HG02623 (cell line): ENCODE measurements at regions not wholly inside any gene's neighbourhood (a gene's known extent, or its start where the extent isn't known, plus 50 kb on each side); places are given as distances from the start of the nearest gene placed in this dataset.

Experiments used
- ATAC-seq: cut with Tn5 transposase; IDR thresholded peaks from one replicate; pipeline ENCODE4 v1.9.1; 2021; ENCODE audit warnings: moderate library complexity; ENCODE audit not compliant: unreplicated experiment

DNA sequence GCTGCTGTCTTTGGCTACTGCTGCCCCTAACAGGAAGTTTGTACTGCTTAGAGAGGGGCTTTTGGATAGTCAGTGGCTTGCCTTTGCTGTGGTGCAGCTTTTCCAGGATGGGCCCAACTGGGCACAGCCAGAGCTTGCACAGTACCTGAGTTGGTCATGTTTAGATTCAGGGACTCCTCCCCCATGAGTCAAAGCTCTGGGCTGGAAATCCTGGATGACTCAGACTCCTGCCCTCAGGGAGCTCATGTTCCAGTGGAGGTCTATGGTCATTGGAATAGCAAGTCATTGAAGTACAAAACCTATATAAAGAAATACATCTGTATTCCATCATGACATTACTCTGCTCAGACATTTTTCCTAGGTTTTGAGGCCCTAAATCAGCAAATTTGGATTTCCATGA lies 66.7 kb upstream of the PJA1 start:
- ATAC-seq: no peak

DNA sequence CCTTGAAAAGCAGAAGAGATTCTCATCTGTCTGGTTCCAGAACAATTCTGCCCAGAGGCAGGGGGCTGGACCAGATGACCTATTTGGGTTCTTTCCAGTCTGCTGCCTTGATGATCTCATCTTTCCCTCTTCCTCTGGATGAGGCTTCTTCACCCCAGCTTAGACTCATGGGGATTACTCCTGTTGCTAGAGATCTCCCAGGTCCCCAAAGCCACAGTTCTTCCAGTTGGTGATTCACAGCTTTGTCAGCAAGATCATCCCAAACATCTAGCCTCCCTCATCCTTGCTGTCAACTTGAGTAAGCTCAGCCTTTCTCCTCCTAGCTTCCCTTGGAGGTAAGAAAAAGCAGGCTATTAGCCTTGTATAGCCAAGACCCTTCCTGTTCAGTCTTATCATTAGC lies 64.2 kb upstream of the PJA1 start:
- no peak for ATAC-seq

DNA sequence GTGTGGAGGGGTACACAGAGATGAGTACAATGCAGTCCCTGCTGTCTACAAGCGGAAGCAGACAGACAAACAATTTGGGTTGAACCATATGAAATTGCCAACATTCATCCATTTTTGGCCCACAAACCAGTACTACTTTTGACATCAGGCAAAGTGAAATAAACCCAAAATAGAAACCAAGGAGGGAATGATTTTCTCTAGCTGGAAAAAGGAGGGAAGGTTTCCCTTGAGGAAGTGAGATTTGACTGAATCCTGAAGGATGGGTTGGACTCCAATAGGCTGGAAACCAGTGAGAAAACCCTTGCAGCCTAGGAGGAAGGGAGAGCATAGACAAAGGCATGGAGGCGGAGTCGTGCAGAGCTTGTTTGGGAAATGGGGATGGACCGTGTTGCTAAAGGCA lies 63.5 kb upstream of the PJA1 start:
- ATAC-seq: no peak

- no peak for ATAC-seq
Measured at GRCh38 chrX:69226459-69227158, 61.4 kb upstream of the PJA1 start.

DNA sequence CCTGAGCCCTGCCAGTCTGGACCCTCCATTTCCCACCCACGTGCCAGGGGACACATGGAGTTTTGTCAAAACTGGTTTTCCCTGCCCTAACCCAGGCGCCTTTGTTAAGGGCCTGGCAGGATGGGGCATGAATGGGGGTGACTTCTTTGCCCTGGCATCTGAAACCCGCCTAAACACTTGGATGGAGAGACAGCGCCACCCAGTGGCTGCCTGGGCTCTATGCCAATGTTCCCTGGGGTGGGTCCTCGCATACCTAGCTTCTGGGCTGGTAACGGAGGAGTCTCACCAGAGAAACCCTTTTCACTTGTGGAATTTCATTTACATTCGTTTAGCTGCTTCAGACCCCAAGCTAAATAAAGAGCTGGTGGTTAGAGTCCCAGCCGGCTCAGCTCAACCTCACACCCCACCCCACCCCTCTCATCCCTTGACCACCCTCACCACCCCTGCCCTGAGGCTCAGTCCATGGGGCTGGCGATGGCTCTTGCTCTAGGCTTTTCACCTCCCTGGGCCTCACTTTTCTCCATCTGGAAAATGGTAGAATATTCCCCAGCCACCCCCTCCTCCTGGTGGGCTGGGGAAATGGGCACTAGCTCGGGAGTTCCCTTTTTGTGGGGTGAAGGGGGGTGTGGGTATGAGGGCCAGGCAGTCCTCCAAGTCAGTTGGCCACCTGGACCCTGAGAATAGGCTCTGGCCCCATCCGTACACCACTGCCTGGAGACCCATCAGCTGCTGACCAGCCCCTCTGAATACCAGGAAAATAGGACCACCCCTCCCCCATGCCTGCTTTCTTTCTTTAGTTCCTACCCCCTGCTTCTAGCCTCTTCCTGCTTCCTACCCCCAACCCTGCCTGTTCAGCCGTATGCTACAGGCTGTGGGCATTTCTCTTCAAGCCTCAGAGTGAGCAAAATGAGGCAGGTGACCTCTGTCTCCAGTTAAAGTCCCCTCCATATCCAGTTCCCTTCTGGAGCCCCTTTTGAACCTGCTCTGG lies 57.1 kb upstream of the PJA1 start:
- peak; percentile 82 for ATAC-seq

- no peak for ATAC-seq
Measured at GRCh38 chrX:69221239-69222102, 56.2 kb upstream of the PJA1 start.

- ATAC-seq: no peak
Measured at GRCh38 chrX:69218407-69218997, 53.2 kb upstream of the PJA1 start.

DNA sequence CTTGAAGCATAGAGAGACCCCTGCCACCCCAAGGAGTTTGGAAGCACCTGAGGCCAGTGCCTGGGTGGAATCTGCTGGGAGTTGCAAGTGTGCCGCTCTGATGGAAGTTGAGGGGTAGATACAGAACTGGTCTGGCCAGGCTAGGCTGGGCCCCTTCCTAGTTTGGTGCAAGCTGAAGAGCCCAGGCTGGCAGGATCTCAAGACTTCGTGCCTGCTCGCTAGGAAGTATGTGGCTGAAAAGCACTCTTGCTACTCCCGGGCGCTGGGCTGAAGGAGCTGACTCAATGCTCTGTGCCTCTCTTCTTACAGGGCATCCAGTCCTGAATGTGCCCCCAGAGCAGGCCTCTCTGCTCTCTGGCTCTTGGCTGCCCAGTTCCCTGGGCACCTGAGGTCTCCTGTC lies 51.7 kb upstream of the PJA1 start:
- no peak for ATAC-seq

DNA sequence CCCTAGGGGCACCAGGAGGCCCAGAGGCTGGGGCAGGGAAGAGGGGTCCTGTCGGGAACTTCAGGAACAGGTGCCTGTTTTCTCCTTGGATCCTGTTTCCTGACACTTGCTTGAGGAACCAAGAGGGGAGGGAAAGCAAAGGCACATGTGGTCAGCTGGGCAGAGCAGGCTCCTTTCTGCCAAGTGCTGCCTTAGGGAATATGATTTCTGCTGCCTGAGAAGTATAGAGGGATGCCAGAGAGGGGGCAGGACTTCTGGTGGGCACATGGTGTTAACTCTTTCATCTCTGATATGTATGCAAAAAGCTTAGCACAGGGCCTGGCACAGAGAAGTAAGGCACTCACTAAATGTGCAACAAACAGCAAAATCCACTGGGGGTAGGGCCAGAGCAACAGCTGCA lies 51.2 kb upstream of the PJA1 start:
- ATAC-seq: no peak

DNA sequence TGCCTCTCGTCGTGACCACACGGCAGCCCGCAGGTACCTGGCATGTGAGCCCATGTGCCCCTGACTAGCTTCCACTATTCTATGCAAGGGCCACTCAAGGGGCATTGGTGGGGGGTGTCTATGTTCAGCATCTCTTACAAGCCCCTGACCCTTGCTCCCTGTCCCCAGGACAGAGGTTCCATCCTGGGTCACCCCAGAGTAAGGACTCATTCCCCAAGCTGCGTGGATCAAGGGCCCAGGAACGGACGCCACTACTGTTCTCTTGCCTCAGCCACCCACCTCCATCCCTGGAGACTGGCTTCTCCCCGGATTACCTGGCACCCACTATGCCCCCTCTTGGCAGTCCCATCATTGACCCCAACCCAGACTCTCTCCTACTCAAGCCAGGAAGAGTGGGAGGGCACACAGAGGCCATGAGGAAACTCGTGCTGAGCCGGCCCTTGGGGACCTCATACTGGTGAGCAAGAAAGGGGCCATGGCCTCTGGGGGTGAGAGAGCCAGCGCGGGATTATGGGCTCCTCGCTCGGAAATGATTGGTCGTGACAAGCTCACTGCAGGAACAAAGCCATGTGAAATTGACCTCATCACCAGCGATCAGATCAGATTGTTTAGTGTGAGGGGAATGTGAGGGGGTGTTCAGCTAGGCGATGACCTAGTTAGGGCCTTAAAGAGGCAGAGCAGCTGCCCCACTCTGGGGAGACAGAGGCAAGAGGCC lies 50.1 kb upstream of the PJA1 start:
- no peak for ATAC-seq
